H1 (cell line): ENCODE measurements at regions not wholly inside any gene's neighbourhood (a gene's known extent, or its start where the extent isn't known, plus 50 kb on each side); places are given as distances from the start of the nearest gene placed in this dataset.

ENCODE experiments used
- CTCF ChIA-PET: fragments of 300-600 bp; sonication (Branson Sonifier 250); formaldehyde crosslinking; loops from one replicate; lab custom pipeline; 2021; ENCODE audit not compliant: partially characterized antibody; lab: Charles Lee
- POLR2A ChIA-PET: fragments of 300-600 bp; sonication (Branson Sonifier 250); formaldehyde crosslinking; loops from one replicate; lab custom pipeline; 2021; ENCODE audit warnings: inconsistent platforms; ENCODE audit not compliant: partially characterized antibody; lab: Charles Lee
- DNase-seq, 2 experiments: peaks; one replicate each; pipeline versions ENCODE4 v3.0.0 to v3.0.0-alpha.2; 2010 to 2022; ENCODE audit warnings: low spot score in 2 of 2, low read depth in 1 of 2, mixed read lengths in 1 of 2
- FAIRE-seq: peaks from 2 replicates; lab custom pipeline; 2011; peaks lifted over from hg19 to GRCh38; lab: Jason Lieb, UNC
- H2AFZ ChIP-seq: 2 replicates; pipeline ENCODE4 v1.8.1; 2012; ENCODE audit warnings: low read length, inconsistent platforms
- H2AK5ac ChIP-seq: 2 replicates; pipeline ENCODE4 v1.6.1; 2013; ENCODE audit warnings: low read depth, low read length
- H2BK120ac ChIP-seq: replicated peaks from 2 replicates; pipeline ENCODE3; 2013; ENCODE audit warnings: low read depth, low read length, inconsistent platforms
- H2BK12ac ChIP-seq: 2 replicates; pipeline ENCODE4 v1.6.1; 2013; ENCODE audit warnings: low read depth, low read length
- H2BK15ac ChIP-seq: 2 replicates; pipeline ENCODE4 v1.6.1; 2013; ENCODE audit warnings: low read length
- H2BK20ac ChIP-seq: 2 replicates; pipeline ENCODE4 v1.6.1; 2013; ENCODE audit warnings: low read length
- H2BK5ac ChIP-seq: 2 replicates; pipeline ENCODE4 v1.6.1; 2013; ENCODE audit warnings: low read depth, low read length
- H3K14ac ChIP-seq: 2 replicates; pipeline ENCODE4 v1.6.1; 2013; ENCODE audit warnings: inconsistent platforms; ENCODE audit not compliant: insufficient read length
- H3K18ac ChIP-seq: 2 replicates; pipeline ENCODE4 v1.6.1; 2013; ENCODE audit warnings: low read length; ENCODE audit errors: extremely low read depth
- H3K23ac ChIP-seq: 2 replicates; pipeline ENCODE4 v1.6.1; 2013; ENCODE audit warnings: inconsistent platforms; ENCODE audit not compliant: insufficient read length
- H3K23me2 ChIP-seq: 2 replicates; pipeline ENCODE4 v1.6.1; 2013; ENCODE audit warnings: low read depth, low read length
- H3K27ac ChIP-seq: 2 replicates; pipeline ENCODE4 v1.6.1; 2011; ENCODE audit warnings: low read depth, low read length, inconsistent platforms
- H3K27me3 ChIP-seq, 4 experiments: replicated peaks in 1 of 4; 1 replicate in 1 of 4; 2 replicates in 3 of 4; pipeline versions ENCODE4 v1.6.1 to v1.8.1; 2011 to 2013; ENCODE audit warnings: low read length in 3 of 4, mild to moderate bottlenecking in 3 of 4, inconsistent platforms in 2 of 4, mixed read lengths in 2 of 4, moderate library complexity in 1 of 4; ENCODE audit not compliant: control insufficient read depth in 3 of 4, insufficient read depth in 3 of 4; ENCODE audit errors: extremely low read depth in 1 of 4
- H3K36me3 ChIP-seq, 4 experiments: 2 replicates each; pipeline versions ENCODE4 v1.6.1 to v1.8.1; 2011 to 2013; ENCODE audit warnings: mild to moderate bottlenecking in 4 of 4, low read length in 3 of 4, moderate library complexity in 2 of 4, control low read depth in 1 of 4, inconsistent platforms in 1 of 4; ENCODE audit not compliant: insufficient read depth in 4 of 4, control insufficient read depth in 2 of 4
- H3K4ac ChIP-seq: replicated peaks from 2 replicates; pipeline ENCODE3; 2013; ENCODE audit warnings: low read length, low read depth, mixed read lengths, inconsistent platforms; ENCODE audit not compliant: insufficient read length
- H3K4me1 ChIP-seq, 4 experiments: replicated peaks in 1 of 4; 1 replicate in 1 of 4; 2 replicates in 3 of 4; pipeline versions ENCODE4 v1.6.1 to v1.8.1; 2011 to 2013; ENCODE audit warnings: low read length in 3 of 4, inconsistent platforms in 2 of 4, mixed read lengths in 1 of 4; ENCODE audit not compliant: insufficient read depth in 4 of 4, control insufficient read depth in 3 of 4
- H3K4me2 ChIP-seq, 2 experiments: 2 replicates each; pipeline versions ENCODE4 v1.6.1 to v1.8.1; 2011 to 2013; ENCODE audit warnings: low read depth in 2 of 2, low read length in 2 of 2, control low read depth in 1 of 2, inconsistent platforms in 1 of 2, mild to moderate bottlenecking in 1 of 2; ENCODE audit not compliant: insufficient read depth in 1 of 2
- H3K4me3 ChIP-seq, 4 experiments: fragments of 200-600, 300-600 bp in 1 of 4; sonication (generic), shearing (Covaris generic), sonication (Bioruptor Twin) in 1 of 4; 2 replicates each; pipeline versions ENCODE4 v1.5.1 to v1.8.1; 2011 to 2016; ENCODE audit warnings: low read length in 4 of 4, low read depth in 3 of 4, control low read depth in 2 of 4, inconsistent platforms in 2 of 4, mild to moderate bottlenecking in 2 of 4, mixed read lengths in 1 of 4, moderate library complexity in 1 of 4; ENCODE audit not compliant: insufficient read depth in 2 of 4; ENCODE audit errors: extremely low read depth in 1 of 4
- H3K56ac ChIP-seq: replicated peaks from 2 replicates; pipeline ENCODE3; 2013; ENCODE audit warnings: low read depth, mild to moderate bottlenecking, mixed read lengths, low read length, inconsistent platforms; ENCODE audit not compliant: insufficient read length
- H3K79me1 ChIP-seq: 2 replicates; pipeline ENCODE4 v1.6.1; 2013; ENCODE audit warnings: low read depth, low read length, control low read depth
- H3K79me2 ChIP-seq, 2 experiments: 2 replicates each; pipeline versions ENCODE4 v1.6.1 to v1.8.1; 2012 to 2013; ENCODE audit warnings: low read length in 2 of 2, mild to moderate bottlenecking in 2 of 2, inconsistent platforms in 1 of 2; ENCODE audit not compliant: insufficient read depth in 2 of 2, control insufficient read depth in 1 of 2
- H3K9ac ChIP-seq, 4 experiments: replicated peaks in 1 of 4; 1 replicate in 1 of 4; 2 replicates in 3 of 4; pipeline versions ENCODE4 v1.6.1 to v1.8.1; 2011 to 2013; ENCODE audit warnings: low read depth in 3 of 4, low read length in 3 of 4, control low read depth in 2 of 4, mild to moderate bottlenecking in 2 of 4, moderate library complexity in 2 of 4, inconsistent platforms in 1 of 4; ENCODE audit errors: extremely low read depth in 1 of 4
- H3K9me3 ChIP-seq, 2 experiments: 2 replicates each; pipeline versions ENCODE4 v1.6.1 to v1.8.1; 2012 to 2013; ENCODE audit warnings: mild to moderate bottlenecking in 2 of 2, moderate library complexity in 2 of 2, control low read depth in 1 of 2, inconsistent platforms in 1 of 2, low read depth in 1 of 2, low read length in 1 of 2, mixed read lengths in 1 of 2; ENCODE audit not compliant: insufficient read depth in 2 of 2
- H4K20me1 ChIP-seq, 2 experiments: replicated peaks in 1 of 2; 2 replicates each; pipeline versions ENCODE3 to v1.8.1; 2011 to 2013; ENCODE audit warnings: inconsistent platforms in 2 of 2, low read length in 2 of 2, mild to moderate bottlenecking in 1 of 2; ENCODE audit not compliant: insufficient read depth in 2 of 2, control insufficient read depth in 1 of 2
- H4K5ac ChIP-seq: 2 replicates; pipeline ENCODE4 v1.6.1; 2013; ENCODE audit warnings: low read length, low read depth, mixed read lengths, inconsistent platforms; ENCODE audit not compliant: insufficient read length
- H4K8ac ChIP-seq: 2 replicates; pipeline ENCODE4 v1.8.0; 2013; ENCODE audit warnings: mild to moderate bottlenecking, moderate library complexity, low read length, inconsistent platforms; ENCODE audit not compliant: insufficient read depth; ENCODE audit errors: extremely low read depth
- H4K91ac ChIP-seq: replicated peaks from 2 replicates; pipeline ENCODE3; 2013; ENCODE audit warnings: low read length, mixed read lengths, inconsistent platforms; ENCODE audit not compliant: insufficient read length
- CEBPB ChIP-seq: IDR thresholded peaks from 2 replicates; pipeline ENCODE4 v1.6.1; 2012; ENCODE audit warnings: low read depth, low read length
- GABPA ChIP-seq: IDR thresholded peaks from 2 replicates; pipeline ENCODE4 v1.6.1; 2011; ENCODE audit warnings: mild to moderate bottlenecking, low read length, moderate library complexity, borderline replicate concordance; ENCODE audit not compliant: insufficient read depth
- HDAC6 ChIP-seq: IDR thresholded peaks from one replicate; pipeline ENCODE4 v1.7.1; 2012; ENCODE audit warnings: low read depth, mild to moderate bottlenecking, inconsistent platforms, low read length, moderate library complexity
- SAP30 ChIP-seq: fragments of 300-600 bp; sonication (generic); IDR thresholded peaks from 2 replicates; pipeline ENCODE4 v1.7.1; 2012; ENCODE audit warnings: low read length, moderate library complexity, mild to moderate bottlenecking, inconsistent platforms; ENCODE audit not compliant: insufficient read depth, insufficient replicate concordance
- WGBS, 2 experiments: shearing (Covaris generic) in 1 of 2; methylation state at CpG; one replicate each; pipeline versions ENCODE4 v1.1.6 to v1.1.7; 2013 to 2015; ENCODE audit warnings: low lambda C conversion rate in 2 of 2, mixed read lengths in 2 of 2, inconsistent platforms in 1 of 2, low coverage in 1 of 2, missing lambda C conversion rate in 1 of 2; ENCODE audit not compliant: insufficient replicate concordance in 2 of 2, insufficient coverage in 1 of 2, insufficient read length in 1 of 2; ENCODE audit errors: extremely low coverage in 1 of 2, missing lambda C conversion rate in 1 of 2; 5-methylcytosine and 5-hydroxymethylcytosine counted together

GRCh38 chr1:4853904-4854303 is 199.5 kb downstream of the AJAP1 start:
- H4K8ac ChIP-seq, result no peak overlapping the region
- H4K20me1 ChIP-seq, result no peaks in the 10 kb centered on the region
- no peak overlapping the region for H4K5ac ChIP-seq
- no peak overlapping the region for H3K4me3 ChIP-seq
- TF ChIP-seq HDAC6 (no peak), CEBPB (no peak), SAP30 (no peak), GABPA (no peak)
- TF ChIP-seq, all 59 proteins: peak for 0
- H3K23ac ChIP-seq, result no peak overlapping the region
- H3K14ac ChIP-seq, result no peak overlapping the region
- H2BK12ac ChIP-seq, result no peak overlapping the region
- H3K4ac ChIP-seq, result no peak overlapping the region
- H3K36me3 ChIP-seq, result no peaks in the 10 kb centered on the region
- no peak overlapping the region for H2BK20ac ChIP-seq
- H3K18ac ChIP-seq, result no peak overlapping the region
- no peaks in the 10 kb centered on the region for H3K4me1 ChIP-seq
- no peaks in the 10 kb centered on the region for H3K79me1 ChIP-seq
- WGBS, 2 experiments, result 84% methylated on average over 5 of the region's 5 CpGs; no CpG with 5 or more reads in 1 of the 2 experiments
- H3K23me2 ChIP-seq, result no peaks in the 10 kb centered on the region; the same call in 1 of the 2 replicates
- H3K56ac ChIP-seq, result no peak overlapping the region
- FAIRE-seq (no peak), DNase-seq (no peak)
- H4K91ac ChIP-seq, result no peak overlapping the region
- no peak overlapping the region for H3K4me2 ChIP-seq
- H2BK15ac ChIP-seq, result no peak overlapping the region
- no peak overlapping the region for H2BK120ac ChIP-seq
- H3K27ac ChIP-seq, result no peak overlapping the region
- no peaks in the 10 kb centered on the region; a peak in 1 of 4 replicates for H3K79me2 ChIP-seq
- H3K27me3 ChIP-seq, result no peaks in the 10 kb centered on the region
- H2AK5ac ChIP-seq, result no peak overlapping the region
- POLR2A ChIA-PET, result no interaction called here
- CTCF ChIA-PET, result interaction anchor here (0.6 kb wide), 1 partner anchor 1286 kb away, joined by 3 read pairs; no protein-coding TSS in a partner anchor
- no peak overlapping the region for H2BK5ac ChIP-seq
- no peak overlapping the region for H2AFZ ChIP-seq
- no peak overlapping the region for H3K9ac ChIP-seq
- peaks cover 0 to 9% of the 10 kb centered on the region in 2 experiments; a peak in 1 of 4 replicates for H3K9me3 ChIP-seq
